KMS-11 (cell line): ENCODE measurements at regions not wholly inside any gene's neighbourhood (a gene's known extent, or its start where the extent isn't known, plus 50 kb on each side); places are given as distances from the start of the nearest gene placed in this dataset.

ENCODE experiments used
- H2AFZ ChIP-seq: fragments of 200-600 bp; sonication (generic); 2 replicates; pipeline ENCODE4 v1.6.1; 2016; ENCODE audit warnings: antibody characterized with exemption, mixed run types, low read depth
- H3K27ac ChIP-seq: fragments of 200-600 bp; sonication (generic); 2 replicates; pipeline ENCODE4 v1.6.1; 2016; ENCODE audit warnings: mild to moderate bottlenecking, mixed run types
- H3K27me3 ChIP-seq: fragments of 200-600 bp; sonication (generic); 2 replicates; pipeline ENCODE4 v1.6.1; 2017; ENCODE audit warnings: mild to moderate bottlenecking, low read depth, mixed run types, moderate library complexity; ENCODE audit not compliant: insufficient read depth
- H3K36me3 ChIP-seq: fragments of 200-600 bp; sonication (generic); 2 replicates; pipeline ENCODE4 v1.6.1; 2017; ENCODE audit warnings: mild to moderate bottlenecking, mixed run types; ENCODE audit not compliant: insufficient read depth
- H3K4me1 ChIP-seq: fragments of 200-600 bp; sonication (generic); 2 replicates; pipeline ENCODE4 v1.6.1; 2016; ENCODE audit warnings: mild to moderate bottlenecking, low read depth, mixed run types; ENCODE audit not compliant: poor library complexity, severe bottlenecking
- H3K4me2 ChIP-seq: fragments of 200-600 bp; sonication (generic); 2 replicates; pipeline ENCODE4 v1.7.0; 2016; ENCODE audit warnings: mild to moderate bottlenecking, mixed run types
- H3K4me3 ChIP-seq: fragments of 200-600 bp; sonication (generic); IDR thresholded peaks from 2 replicates; pipeline ENCODE4 v1.6.1; 2017; ENCODE audit warnings: low read depth, low read length, mixed read lengths; ENCODE audit not compliant: insufficient read depth
- H3K79me2 ChIP-seq: fragments of 200-600 bp; sonication (generic); 2 replicates; pipeline ENCODE4 v1.6.1; 2016; ENCODE audit warnings: low read depth, mixed run types; ENCODE audit not compliant: insufficient read depth
- H3K9ac ChIP-seq: fragments of 200-600 bp; sonication (generic); 2 replicates; pipeline ENCODE4 v1.6.1; 2016; ENCODE audit warnings: mild to moderate bottlenecking, mixed run types
- H4K20me1 ChIP-seq: fragments of 200-600 bp; sonication (generic); 2 replicates; pipeline ENCODE4 v1.6.1; 2016; ENCODE audit warnings: mild to moderate bottlenecking, mixed run types; ENCODE audit not compliant: insufficient read depth
- TF ChIP-seq, protein P1 (sequence below): fragments of 200-600 bp; sonication (generic); conservative IDR thresholded peaks from 2 replicates; pipeline ENCODE4 v1.6.1; 2017; ENCODE audit warnings: low read depth, mild to moderate bottlenecking, antibody characterized with exemption, low read length, moderate library complexity, mixed read lengths

DNA sequence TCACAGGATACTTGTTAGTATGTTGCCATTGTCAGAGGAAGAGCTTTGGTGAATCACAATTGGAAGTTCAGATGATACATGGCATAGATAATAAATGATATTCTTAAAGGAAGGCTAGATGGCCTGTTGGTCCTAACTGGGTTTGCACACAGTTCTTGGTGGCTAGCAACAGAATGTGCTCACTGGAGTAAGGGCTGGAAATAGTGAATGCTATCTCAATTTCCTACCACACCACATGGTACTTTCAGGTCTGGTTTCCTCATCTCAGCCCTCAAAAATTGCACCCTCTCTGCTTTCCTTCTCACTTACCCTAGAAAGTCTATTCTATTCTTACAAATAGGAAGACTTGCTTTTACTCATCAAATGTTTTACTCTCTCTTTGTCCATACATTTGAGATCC is 622.5 kb downstream of the ANKRD7 start:
- Histone ChIP-seq H3K9ac (no peak overlapping the region), H3K4me1 (peaks cover 7% of the 10 kb centered on the region), H3K79me2 (no peaks in the 10 kb centered on the region), H4K20me1 (no peaks in the 10 kb centered on the region), H3K27me3 (no peaks in the 10 kb centered on the region), H3K27ac (no peak overlapping the region), H3K4me3 (no peak overlapping the region), H3K36me3 (no peaks in the 10 kb centered on the region), H2AFZ (no peak overlapping the region), H3K4me2 (no peak overlapping the region)
- TF ChIP-seq, protein P1, sequence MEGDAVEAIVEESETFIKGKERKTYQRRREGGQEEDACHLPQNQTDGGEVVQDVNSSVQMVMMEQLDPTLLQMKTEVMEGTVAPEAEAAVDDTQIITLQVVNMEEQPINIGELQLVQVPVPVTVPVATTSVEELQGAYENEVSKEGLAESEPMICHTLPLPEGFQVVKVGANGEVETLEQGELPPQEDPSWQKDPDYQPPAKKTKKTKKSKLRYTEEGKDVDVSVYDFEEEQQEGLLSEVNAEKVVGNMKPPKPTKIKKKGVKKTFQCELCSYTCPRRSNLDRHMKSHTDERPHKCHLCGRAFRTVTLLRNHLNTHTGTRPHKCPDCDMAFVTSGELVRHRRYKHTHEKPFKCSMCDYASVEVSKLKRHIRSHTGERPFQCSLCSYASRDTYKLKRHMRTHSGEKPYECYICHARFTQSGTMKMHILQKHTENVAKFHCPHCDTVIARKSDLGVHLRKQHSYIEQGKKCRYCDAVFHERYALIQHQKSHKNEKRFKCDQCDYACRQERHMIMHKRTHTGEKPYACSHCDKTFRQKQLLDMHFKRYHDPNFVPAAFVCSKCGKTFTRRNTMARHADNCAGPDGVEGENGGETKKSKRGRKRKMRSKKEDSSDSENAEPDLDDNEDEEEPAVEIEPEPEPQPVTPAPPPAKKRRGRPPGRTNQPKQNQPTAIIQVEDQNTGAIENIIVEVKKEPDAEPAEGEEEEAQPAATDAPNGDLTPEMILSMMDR = no peak

DNA sequence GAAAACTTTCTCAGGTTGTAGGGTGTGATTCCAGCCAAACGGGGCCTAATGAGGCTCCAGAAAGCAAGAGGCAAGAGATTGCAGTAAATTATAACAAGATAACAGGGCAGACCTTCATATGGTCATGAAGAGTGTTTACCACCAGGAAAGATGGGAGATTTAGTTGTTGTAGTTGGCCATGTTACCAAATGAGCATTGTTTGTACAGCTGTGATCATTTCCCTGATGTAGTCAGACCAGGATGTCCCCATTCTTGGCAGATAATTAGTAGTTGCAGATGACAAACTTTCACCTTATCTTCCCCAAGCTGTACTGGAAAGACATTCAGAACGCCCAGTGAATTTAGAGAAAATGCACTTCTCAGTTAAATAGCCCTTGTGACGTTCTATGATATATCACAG is 630.8 kb downstream of the ANKRD7 start:
- H3K27me3 ChIP-seq = no peaks in the 10 kb centered on the region
- H3K9ac ChIP-seq = no peak overlapping the region
- H2AFZ ChIP-seq = no peak overlapping the region
- no peak overlapping the region for H3K4me3 ChIP-seq
- H3K4me1 ChIP-seq = no peaks in the 10 kb centered on the region
- H3K79me2 ChIP-seq = no peaks in the 10 kb centered on the region
- TF ChIP-seq, protein P1 = no peak
- H3K36me3 ChIP-seq = no peaks in the 10 kb centered on the region
- H4K20me1 ChIP-seq = no peaks in the 10 kb centered on the region
- H3K4me2 ChIP-seq = no peak overlapping the region
- no peak overlapping the region for H3K27ac ChIP-seq

GRCh38 chr7:118858651-118859149 is 634.2 kb downstream of the ANKRD7 start:
- TF ChIP-seq, protein P1 = no peak
- Histone ChIP-seq H2AFZ (no peak overlapping the region), H3K27me3 (no peaks in the 10 kb centered on the region), H3K4me1 (no peaks in the 10 kb centered on the region), H3K9ac (no peak overlapping the region), H3K36me3 (no peaks in the 10 kb centered on the region), H3K4me2 (no peak overlapping the region), H3K27ac (no peak overlapping the region), H4K20me1 (no peaks in the 10 kb centered on the region), H3K79me2 (no peaks in the 10 kb centered on the region), H3K4me3 (no peak overlapping the region)

GRCh38 chr7:118861581-118861980 is 637.1 kb downstream of the ANKRD7 start:
- no peaks in the 10 kb centered on the region for H3K27me3 ChIP-seq
- H3K9ac ChIP-seq = no peak overlapping the region
- H2AFZ ChIP-seq = no peak overlapping the region
- H4K20me1 ChIP-seq = no peaks in the 10 kb centered on the region
- no peak overlapping the region for H3K27ac ChIP-seq
- TF ChIP-seq, protein P1 = no peak
- H3K79me2 ChIP-seq = no peaks in the 10 kb centered on the region
- no peak overlapping the region for H3K4me2 ChIP-seq
- H3K4me3 ChIP-seq = no peak overlapping the region
- H3K36me3 ChIP-seq = no peaks in the 10 kb centered on the region
- H3K4me1 ChIP-seq = no peaks in the 10 kb centered on the region

DNA sequence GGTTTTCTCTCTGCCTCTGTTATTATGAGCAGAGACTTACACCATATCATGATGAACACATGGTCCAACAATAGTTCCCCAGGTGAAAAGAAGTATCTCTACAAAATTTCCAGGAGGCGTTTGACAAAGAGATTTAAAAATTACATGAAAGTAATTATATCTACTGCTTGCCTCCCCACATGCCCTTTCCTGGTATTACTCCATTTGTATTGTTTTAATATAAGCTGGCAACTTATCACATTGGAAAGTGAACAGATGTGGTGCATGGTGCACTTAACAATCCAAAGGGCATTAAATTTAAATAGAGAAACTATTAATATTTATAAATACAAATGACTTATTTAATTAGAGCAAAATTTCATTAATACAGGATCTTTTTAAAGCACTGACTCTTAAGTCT is 638.2 kb downstream of the ANKRD7 start:
- no peak overlapping the region for H3K27ac ChIP-seq
- TF ChIP-seq, protein P1 = no peak
- no peak overlapping the region for H3K4me3 ChIP-seq
- H3K4me2 ChIP-seq = no peak overlapping the region
- H3K4me1 ChIP-seq = no peaks in the 10 kb centered on the region
- H4K20me1 ChIP-seq = no peaks in the 10 kb centered on the region
- H3K36me3 ChIP-seq = no peaks in the 10 kb centered on the region
- no peak overlapping the region for H2AFZ ChIP-seq
- H3K79me2 ChIP-seq = no peaks in the 10 kb centered on the region
- no peak overlapping the region for H3K9ac ChIP-seq
- no peaks in the 10 kb centered on the region for H3K27me3 ChIP-seq
